Globus pallidus (tissue), 1 donor: ENCODE measurements at regions not wholly inside any gene's neighbourhood (a gene's known extent, or its start where the extent isn't known, plus 50 kb on each side); places are given as distances from the start of the nearest gene placed in this dataset.
"Not testable (repeated sequence)": the region's sequence is repeated elsewhere in the genome, so short reads cannot be mapped to it uniquely, and the experiment has no call there.

Experiments
- DNase-seq: peaks from one replicate; pipeline ENCODE4 v3.0.0-alpha.2; 2015; ENCODE audit warnings: low spot score

DNA sequence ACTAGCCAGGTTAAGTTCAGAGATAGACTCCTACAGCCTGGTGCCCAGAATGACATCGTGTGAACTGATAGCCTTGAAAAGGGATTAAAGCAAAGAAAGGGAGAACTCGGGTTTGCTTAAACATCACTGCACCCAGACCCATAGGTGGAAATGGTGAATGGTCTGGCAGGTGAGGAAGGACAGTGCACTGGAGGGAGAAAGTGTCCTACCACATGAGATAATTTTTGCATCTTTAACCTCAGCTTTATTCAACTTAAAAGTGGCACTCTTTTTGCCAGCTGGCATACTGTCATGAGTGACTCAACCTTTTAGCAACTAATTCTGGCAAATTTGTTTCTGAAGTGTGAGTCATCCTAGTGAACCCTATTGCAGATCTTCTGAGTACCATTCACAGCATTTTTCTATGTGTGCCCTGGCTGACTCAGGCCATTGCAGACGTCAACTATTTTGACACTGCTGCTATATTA lies 53.0 kb upstream of the DAPP1 start:
- DNase-seq, result no peak

DNA sequence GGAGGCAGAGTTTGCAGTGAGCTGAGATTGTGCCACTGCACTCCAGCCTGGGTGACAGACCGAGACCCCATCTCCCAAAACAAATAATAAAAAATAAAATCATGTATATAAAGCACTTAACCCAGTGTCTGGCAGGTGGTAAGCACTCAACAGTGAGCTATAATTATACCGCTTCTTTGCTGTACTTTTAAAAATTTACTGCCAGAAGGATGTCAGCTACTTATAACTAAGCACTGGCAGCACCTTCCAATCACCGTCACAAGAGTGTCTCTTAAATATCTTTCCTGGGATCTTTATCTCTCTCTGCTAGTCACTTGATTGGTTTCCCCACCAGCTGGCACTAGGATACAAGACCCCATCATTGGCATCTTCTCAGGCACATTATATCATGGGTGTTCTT lies 53.9 kb upstream of the DAPP1 start:
- DNase-seq, result no peak

DNA sequence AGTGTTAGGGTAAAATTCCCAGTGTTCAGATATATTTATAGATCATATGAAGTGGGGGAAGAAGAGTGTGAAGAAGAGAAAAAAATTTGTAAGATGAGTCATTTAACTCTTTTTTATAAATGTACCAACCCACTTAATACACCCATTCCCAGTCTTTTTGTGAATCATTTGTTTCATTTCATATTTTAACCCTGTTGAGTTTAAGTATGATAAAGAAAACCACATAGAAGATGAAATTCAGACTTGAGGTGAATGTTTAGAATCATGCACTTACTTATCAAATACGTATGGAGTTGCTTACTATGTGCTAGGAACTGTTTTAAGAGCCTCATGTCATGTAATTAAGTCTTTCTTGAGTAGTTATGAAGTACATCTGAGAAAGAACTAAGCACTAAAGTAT lies 56.6 kb upstream of the DAPP1 start:
- DNase-seq, result no peak

GRCh38 chr4:99759346-99759984 lies 57.2 kb upstream of the DAPP1 start:
- DNase-seq, result no peak

DNA sequence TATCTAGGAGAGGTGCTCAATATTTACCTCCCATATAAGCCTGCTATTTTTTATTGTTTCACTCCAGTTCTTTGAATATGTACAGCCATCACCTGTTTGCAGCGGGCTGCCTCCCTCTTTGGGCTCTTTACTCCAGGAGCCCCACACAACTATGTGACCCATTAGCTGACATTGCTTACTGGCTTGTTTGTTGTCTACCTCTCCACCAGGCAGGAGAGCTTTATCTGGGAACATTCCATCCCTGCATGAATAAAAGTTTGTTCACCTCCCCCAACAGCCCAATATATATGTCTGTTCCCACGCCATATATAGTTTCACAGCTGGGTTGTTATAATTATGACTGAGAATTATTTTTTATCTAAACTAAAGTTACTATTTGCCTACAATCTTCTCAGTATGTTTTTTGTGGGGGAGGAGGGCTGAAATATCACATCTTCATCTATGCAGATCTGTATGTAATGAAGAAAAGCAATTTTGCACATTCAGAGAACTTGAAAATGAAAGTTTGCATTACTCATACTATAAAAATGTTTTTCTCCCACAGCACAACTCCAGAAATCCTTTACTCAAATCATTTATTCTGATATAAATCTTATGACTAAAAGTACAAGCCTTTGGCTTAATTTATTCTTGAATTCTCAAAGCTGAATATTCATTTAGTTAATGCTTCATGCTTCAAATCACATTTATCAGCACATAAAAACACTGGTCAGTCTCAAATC lies 61.2 kb upstream of the DAPP1 start:
- DNase-seq, result no peak

GRCh38 chr4:99754756-99755155 lies 61.9 kb upstream of the DAPP1 start:
- DNase-seq, result no peak

- no peak for DNase-seq
Observed at GRCh38 chr4:99753931-99754330, 62.7 kb upstream of the DAPP1 start.

DNA sequence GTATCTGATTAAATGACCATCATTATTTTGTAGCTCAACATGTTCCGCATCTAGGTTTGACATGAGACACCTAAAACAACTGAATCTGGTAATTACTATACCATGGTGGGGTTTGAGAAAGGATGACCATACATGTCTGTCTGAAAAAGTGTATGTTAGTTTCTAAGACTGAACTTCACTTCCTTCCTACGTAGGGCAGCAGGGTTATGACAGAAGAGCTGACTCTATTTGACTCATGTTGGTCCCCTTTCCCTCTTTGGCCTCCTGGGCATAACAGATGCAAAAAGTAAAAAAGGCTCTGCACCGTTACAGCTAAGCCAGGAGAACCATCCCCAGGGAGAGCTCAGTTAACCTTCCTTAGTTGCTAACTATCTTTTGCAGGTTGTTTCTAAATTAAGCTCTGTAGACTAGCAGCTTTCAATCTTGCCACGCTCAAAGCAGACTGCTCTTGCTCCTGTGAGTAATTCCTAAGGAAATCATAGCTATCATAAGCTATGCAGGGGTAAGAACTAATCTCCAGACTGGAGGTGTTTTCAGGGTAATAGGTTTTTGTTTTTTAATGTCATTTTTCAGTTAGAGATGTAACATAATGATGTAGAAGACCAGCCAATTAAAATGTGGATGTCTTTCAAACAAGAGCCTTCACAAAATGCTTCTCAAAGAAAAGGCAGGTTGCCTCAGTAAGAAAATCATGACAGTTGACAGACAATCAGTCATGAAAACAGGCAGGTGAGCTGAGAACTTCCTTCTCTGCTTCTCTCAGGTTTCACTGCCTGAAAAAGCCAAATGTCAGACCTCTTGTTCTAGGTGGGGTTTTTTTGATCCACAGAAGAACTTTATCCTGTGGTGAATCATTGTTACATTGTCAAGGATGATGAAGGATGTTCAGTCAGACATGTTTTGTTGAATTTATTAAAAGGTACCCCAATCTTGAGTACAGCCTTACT lies 66.9 kb upstream of the DAPP1 start:
- DNase-seq, result no peak

DNA sequence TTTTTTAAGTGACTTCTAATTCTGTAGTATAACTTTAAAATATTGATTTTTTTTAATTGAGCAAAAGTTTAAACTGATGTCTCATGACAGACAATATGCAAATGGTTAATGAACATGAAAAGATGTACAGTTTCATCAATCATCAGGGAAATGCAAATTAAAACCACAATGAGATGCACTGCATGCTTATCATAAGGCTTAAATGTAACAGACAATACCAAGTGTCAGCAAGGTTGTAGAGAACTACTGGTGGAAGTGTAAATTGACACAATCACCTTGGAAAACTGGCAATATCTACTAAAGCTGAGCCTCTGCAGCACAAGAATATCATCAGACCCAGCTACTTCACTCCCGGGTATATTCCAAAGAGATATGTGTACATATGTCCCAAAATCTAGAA lies 70.2 kb upstream of the DAPP1 start:
- DNase-seq, result no peak

DNA sequence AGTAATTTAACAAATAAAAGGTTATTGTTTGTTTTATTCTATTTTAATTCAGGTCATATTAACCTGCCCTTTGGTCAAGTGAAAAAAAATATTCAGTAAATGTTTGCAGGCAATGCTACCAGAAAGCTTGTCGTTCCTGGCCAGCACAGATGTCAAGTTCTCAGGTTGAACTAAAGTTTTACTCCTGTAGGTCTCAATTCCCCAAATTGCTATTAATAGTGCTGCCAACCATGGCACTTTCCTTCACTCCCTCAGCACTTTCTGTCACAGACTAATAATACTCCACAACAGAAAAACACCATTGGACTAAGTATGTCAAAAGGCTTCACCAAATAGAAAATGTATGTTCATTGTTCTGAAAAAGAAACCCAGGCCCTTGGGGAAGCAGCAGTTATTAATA lies 79.2 kb upstream of the C4orf54 start:
- DNase-seq, result no peak

- no peak for DNase-seq
Observed at GRCh38 chr4:99735822-99736221, 78.2 kb upstream of the C4orf54 start.

- DNase-seq, result no peak
Observed at GRCh38 chr4:99734583-99735322, 77.1 kb upstream of the C4orf54 start.

- not testable (repeated sequence) for DNase-seq
Observed at GRCh38 chr4:99733455-99733854, 75.8 kb upstream of the C4orf54 start.

DNA sequence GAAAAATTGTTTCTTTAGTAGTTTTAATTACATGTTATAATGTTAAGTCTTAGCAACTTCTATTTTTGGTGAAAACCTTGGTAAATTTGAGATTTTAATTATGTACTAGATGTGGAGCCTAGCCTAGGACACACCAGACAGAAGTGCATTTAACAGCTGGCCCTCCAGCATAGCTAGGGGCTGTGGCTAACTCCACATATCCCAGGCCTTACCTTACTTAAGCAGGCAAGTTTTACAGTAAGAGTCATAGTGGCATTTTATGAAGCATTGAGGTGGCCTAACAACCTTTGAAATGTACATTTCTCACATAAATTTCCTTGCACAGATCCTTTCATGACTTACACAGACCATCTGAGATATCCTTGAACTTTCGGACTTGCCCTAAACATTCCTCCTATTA lies 71.6 kb upstream of the C4orf54 start:
- DNase-seq, result no peak

DNA sequence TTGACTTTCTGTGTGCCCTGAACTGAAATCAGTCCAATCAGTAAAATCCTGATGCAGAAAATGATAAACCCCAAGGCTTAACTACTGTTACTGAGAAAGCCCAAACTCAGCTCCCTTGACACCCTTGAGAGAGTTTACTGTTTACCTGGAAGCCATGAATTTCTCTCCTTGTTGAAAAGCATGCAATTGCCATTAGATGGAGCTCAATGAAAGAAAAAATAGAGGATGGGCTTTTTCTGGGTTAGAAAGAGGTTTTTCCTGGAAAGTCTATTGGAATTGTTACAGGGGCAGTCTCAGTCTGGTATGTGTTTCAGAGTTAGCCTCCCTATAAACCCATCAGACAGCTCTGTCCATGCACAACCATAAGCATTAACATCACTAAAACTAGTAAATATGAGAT lies 66.4 kb upstream of the C4orf54 start:
- no peak for DNase-seq

- DNase-seq, result peak; percentile 11
Observed at GRCh38 chr4:99723612-99724011, 66.0 kb upstream of the C4orf54 start.

- no peak for DNase-seq
Observed at GRCh38 chr4:99722725-99723124, 65.1 kb upstream of the C4orf54 start.

- no peak for DNase-seq
Observed at GRCh38 chr4:99722006-99722405, 64.4 kb upstream of the C4orf54 start.

GRCh38 chr4:99720206-99720605 lies 62.6 kb upstream of the C4orf54 start:
- DNase-seq, result no peak

DNA sequence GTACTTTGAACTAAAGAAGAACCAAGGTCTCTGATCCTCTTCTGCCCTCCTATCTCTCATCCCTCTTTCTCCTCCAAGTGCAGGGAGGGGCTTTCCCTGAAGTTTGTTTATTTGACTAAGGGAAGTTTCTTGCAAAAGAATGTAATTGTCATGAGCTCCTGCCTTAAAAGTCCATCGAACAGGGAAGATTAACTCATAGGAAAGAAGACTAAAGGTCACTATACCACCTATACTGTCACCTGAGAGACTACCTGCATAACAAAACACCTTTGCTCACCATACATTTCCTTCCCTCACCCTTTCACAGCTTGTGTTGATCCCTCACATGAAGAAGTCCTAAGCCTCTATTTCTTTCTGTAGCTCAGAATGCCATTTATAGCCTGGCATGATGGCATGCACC lies 59.4 kb upstream of the C4orf54 start:
- DNase-seq, result no peak

GRCh38 chr4:99715286-99715685 lies 57.7 kb upstream of the C4orf54 start:
- DNase-seq, result no peak

GRCh38 chr4:99714179-99714578 lies 56.6 kb upstream of the C4orf54 start:
- no peak for DNase-seq
